NCI-H82 treated with DMSO at 0.1 percent for 48 hours (cell line): ENCODE measurements at regions not wholly inside any gene's neighbourhood (a gene's known extent, or its start where the extent isn't known, plus 50 kb on each side); places are given as distances from the start of the nearest gene placed in this dataset.

Experiments
- DNase-seq: peaks from one replicate; lab custom pipeline; 2025; ENCODE audit not compliant: unreplicated experiment; lab: John Stamatoyannopoulos, UW

DNA sequence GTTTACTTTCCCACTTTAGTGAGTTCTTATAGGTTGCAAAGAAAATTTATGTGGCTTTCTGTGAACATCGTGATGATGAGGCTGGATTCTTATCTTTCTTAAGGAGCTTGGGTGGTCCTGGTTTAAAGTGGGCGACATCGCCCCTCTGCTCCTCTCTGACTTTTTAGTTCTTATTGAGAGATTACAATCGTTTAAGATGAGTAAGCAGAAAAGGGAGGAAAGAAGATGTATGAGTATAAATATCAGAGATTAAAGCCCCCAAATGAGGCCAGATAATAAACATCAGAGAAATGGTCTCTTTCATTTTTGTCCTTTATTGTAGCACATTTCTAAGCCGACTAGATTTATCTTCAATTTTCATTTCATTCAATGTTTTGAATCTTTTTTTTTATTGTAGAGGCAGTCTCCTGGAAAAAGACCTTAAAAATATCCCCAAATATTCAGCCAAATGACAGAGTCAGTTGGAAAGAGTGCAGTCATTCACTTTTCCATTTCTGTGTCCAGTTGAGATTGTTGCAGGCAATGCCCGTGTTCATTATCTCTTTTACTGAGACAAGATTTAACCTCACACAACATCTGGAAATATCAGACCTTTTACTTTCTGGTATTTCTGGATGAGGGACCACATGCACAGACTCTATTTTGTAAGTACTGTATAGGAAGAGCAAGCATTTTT is 62.0 kb upstream of the PDE7B start:
- no peak for DNase-seq

DNA sequence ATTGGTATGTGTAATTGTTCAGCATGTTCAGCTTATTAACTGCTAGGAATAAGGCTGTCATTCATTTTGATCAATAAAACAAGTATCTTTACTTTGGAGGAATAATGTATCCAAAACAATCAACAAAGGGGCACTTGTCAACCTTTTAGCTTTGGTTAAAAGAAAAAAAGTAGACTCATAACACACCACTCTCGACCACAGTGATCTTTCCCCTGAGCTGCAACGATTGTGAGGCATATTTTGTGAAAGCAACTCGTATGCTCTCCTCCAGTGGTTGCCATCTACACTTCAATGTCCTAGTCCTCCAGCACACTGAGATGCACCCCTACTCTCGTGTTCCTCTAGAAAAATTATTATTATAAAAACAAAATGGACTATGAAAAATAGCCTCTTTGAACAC is 60.1 kb upstream of the PDE7B start:
- no peak for DNase-seq

DNA sequence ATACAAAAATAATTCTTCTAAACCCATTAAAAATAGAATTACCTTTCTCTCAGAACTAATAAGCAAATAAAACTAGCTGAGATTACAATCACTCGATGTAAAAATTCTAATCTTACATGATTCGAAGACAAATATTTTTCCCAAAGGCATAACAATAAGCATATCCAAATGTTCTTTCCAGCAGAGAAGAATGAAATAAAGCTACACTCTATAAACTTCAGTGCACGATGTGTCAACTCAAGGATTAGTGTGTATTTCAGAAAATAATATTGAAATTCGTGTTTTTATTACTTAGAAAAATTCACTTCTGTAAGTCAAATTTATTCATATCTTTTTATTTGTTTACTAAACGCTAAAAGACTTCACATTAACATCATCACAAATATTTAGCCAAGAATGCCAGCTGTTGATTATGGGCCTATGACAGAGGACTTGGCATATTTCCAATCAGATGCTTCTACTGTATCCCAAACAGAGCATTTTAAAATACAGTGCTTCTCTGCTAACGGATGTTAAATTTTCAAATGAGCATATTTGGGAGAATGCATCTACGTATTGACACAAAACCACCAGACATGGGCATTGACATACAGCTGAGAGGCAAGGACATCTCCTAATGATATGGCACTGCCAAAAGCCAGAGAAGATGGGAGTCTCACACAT is 54.7 kb upstream of the PDE7B start:
- DNase-seq: no peak

DNA sequence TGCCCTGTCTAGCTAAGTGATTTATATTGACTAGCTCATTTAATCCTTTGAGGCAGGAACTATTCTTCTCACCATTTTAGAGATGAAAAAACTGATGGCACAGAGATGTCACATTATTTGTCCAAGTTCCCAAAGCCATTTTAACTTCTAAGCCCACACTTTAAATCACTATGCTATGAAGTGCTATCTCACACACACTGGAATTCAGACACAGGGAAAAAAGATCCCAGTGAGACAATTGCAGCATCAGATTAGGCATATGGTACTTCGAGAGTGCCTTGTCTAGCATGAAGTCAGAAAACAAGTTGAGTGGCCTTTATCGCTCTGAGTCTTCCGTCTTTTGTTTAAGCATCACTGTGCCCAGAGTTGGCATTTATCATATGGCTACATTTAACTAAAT is 54.1 kb upstream of the PDE7B start:
- DNase-seq: peak; percentile 25

DNA sequence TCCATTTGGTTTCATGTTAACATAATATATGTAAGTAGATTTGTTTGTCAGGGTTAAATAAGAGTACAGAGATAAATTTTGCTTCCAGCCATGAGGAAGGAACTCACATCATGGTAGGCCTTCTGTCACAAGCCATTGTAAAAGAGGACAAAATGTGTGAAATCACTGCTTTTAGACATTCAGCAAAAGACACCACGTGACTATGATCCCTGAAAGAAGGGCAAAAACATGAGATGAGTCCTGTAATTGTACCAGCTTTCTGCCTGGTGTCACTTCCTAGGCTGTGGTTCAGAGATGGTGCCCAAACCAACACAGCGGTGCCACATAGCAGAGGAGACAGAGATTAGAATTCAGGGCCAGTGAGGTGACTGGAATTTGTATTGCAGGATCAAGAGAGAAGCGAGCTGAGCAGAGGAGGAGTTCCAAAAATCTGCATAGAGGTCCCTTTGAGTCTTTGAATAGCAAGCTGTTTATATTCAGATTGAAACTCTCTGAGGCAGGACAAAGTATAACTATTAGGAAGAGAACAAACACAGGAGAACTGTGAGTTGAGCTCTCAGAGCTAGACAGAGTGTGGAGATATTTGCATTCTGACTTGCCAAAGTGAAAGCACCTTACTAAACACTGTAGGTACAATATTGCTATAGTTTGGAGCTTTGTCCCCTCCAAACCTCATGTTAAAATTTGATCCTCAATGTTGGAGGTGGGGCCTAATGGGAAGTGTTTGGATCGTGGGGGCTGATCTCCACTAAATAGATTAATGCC is 52.6 kb upstream of the PDE7B start:
- no peak for DNase-seq
